ENCODE measurements at regions not wholly inside any gene's neighbourhood (a gene's known extent, or its start where the extent isn't known, plus 50 kb on each side); places are given as distances from the start of the nearest gene placed in this dataset.

DNA sequence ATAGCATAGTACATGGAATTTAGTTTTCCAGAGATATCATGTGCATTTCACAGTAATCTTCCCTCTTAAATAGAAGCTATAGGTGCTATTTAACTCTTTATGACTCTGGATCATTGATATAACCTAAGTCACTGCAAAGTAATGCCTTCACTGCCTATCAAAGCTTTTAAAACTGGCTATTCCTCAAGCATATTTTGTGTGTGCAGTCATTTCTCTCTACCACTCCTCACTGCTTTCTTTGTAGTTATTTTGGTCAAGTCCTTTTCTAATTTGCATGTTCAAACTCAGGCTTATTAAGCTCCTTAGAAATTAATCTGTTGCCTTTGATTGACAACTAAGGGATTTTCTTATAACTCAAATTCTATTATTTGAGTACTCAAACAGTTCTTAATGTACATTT is 79.4 kb upstream of the PLEKHG7 start:
- H3K27ac Mint-ChIP-seq, result no peak overlapping the region
- H3K9me3 Mint-ChIP-seq, result peaks cover 5 to 7% of the 10 kb centered on the region in 2 donors
- H3K4me1 Mint-ChIP-seq, result no peaks in the 10 kb centered on the region
- no peaks in the 10 kb centered on the region for H3K36me3 Mint-ChIP-seq
- no peak for DNase-seq
- ATAC-seq (replicated peaks), result no peak
- no peak overlapping the region for H3K4me3 Mint-ChIP-seq
- H3K27me3 Mint-ChIP-seq, result no peaks in the 10 kb centered on the region

DNA sequence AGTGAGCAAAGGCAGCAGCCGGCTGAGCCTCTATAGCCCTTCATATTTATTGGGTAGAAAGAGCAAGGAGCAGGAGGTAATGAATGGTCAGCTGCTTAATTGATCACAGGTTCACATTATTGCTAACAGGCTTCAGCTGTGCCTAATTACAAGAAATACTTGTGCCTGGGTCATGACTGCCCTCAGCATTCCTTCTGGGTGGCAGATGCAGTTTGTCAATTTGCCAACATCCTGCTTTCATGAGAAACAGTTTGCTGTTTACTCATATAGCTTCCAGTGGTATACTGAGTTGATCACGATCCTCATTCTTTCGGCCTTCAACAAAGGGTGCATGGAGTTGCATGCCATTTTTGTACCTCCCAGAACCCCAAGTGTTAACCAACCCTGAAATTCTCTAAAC is 81.0 kb upstream of the PLEKHG7 start:
- DNase-seq, result no peak
- Mint-ChIP-seq H3K27ac (no peak overlapping the region), H3K9me3 (peaks cover 5 to 7% of the 10 kb centered on the region in 2 donors)

DNA sequence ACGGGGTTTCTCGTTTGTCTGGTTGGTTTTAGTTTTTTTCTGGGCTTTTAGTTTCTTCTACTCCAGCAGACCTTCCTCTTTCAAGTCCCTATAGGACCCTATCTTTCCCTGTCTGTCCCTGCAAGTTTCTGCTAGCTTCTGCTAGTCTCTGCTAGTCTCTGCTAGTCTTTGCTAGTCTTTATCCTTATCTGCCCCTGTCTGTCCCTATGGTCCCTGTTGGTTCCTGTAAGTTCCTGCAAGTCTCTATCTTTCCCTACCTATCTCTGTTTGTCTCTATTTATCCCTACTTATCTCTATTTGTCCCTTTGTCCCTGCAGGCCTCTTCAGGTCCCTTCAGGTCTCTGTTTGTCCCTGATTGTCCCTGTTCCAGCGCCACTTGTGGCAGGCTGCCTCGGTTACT is 81.5 kb upstream of the PLEKHG7 start:
- Mint-ChIP-seq H3K9me3 (peaks cover 5 to 7% of the 10 kb centered on the region in 2 donors), H3K4me3 (no peak overlapping the region), H3K4me1 (no peaks in the 10 kb centered on the region), H3K27me3 (no peaks in the 10 kb centered on the region), H3K27ac (no peak overlapping the region), H3K36me3 (no peaks in the 10 kb centered on the region)
- ATAC-seq (replicated peaks) (no peak), DNase-seq (no peak)

More for the DNA sequence above, 81.0 kb upstream of the PLEKHG7 start:
- Mint-ChIP-seq H3K4me1 (no peaks in the 10 kb centered on the region), H3K36me3 (no peaks in the 10 kb centered on the region), H3K27me3 (no peaks in the 10 kb centered on the region), H3K4me3 (no peak overlapping the region)
- ATAC-seq (replicated peaks), result no peak

DNA sequence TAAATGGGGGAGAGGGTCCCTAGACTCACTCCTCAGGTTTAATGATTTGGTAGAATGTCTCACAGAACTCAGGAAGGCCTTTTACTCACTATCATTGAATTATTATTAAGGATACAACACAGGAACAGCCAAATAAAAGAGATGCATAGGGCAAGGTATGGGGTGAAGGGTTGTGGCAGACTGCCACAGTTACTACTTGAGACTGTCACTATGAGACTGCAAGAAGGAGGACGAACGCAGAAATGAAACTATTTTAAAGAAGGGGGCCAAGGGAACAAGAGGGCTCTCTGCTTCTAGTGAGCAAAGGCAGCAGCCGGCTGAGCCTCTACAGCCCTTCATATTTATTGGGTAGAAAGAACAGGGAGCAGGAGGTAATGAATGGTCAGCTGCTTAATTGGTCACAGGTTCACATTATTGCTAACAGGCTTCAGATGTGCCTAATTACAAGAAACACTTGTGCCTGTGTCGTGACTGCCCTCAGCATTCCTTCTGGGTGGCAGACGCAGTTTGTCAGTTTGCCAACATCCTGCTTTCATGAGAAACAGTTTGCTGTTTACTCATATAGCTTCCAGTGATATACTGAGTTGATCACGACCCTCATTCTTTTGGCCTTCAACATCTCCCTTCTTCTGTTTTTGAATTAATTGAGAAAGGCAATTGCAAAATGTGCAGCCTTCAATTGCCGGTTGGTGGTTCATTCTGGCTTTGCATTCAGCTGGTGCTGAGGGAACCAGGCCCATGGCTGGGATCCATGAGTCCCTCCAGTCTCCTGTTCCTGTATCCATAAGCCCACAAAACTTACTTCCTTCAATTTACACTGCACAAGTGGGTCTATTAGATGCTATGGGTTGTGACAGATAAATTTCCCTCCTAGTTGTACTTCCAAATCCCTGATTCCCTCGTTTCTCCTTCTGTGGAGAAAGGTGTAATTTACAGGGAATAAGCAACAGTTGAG is 82.8 kb upstream of the PLEKHG7 start:
- H3K4me3 Mint-ChIP-seq, result no peak overlapping the region

DNA sequence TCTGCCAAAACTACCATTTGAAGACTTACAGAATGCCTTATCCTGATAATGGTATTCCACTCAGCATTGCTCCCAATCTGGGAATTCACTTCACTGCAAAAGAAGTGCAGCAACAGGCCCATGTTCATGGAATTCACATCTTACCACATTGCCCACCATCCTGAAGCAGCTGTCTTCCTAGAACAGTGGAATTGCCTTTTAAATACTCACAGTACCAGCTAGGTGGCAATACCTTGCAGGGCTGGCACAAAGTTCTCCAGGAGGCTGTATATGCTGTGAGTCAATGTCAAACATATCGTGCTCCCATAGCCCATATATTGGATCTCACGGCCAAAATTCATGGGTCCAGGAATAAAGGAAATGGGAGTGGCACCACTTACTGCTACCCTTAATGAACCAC is 83.8 kb upstream of the PLEKHG7 start:
- no peaks in the 10 kb centered on the region for H3K4me1 Mint-ChIP-seq

More for the DNA sequence above, 82.8 kb upstream of the PLEKHG7 start:
- Mint-ChIP-seq H3K27me3 (no peaks in the 10 kb centered on the region), H3K27ac (no peak overlapping the region), H3K4me1 (no peaks in the 10 kb centered on the region), H3K9me3 (peaks cover 5 to 7% of the 10 kb centered on the region in 2 donors), H3K36me3 (no peaks in the 10 kb centered on the region)
- no peak for DNase-seq
- no peak for ATAC-seq (replicated peaks)

DNA sequence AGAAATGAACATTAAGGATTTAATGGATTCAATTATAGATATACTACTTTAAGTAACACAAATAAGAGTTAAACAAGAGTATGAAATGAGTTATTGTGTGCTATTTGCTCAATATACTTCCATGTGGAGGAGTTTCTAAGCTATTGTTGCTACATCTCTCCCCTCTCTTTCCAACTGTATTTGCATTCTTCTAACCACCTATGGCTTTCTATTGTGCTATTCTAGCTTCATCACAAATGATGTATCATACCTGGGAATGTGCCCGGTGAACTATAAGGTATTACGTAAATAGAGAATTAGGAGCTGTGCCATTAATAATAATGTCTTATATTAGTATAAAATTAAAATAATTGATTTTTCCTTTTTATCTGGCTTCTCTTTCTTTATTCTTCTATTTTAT is 87.1 kb upstream of the PLEKHG7 start:
- no peak for DNase-seq
- no peak for ATAC-seq (replicated peaks)
- Mint-ChIP-seq H3K9me3 (no peaks in the 10 kb centered on the region), H3K36me3 (no peaks in the 10 kb centered on the region), H3K4me1 (peaks cover 0 to 2% of the 10 kb centered on the region in 2 donors), H3K27me3 (no peaks in the 10 kb centered on the region), H3K4me3 (no peak overlapping the region), H3K27ac (no peak overlapping the region)

More for the DNA sequence above, 83.8 kb upstream of the PLEKHG7 start:
- ATAC-seq (replicated peaks) (no peak), DNase-seq (no peak)
- Mint-ChIP-seq H3K4me3 (no peak overlapping the region), H3K36me3 (no peaks in the 10 kb centered on the region), H3K27me3 (no peaks in the 10 kb centered on the region), H3K27ac (no peak overlapping the region), H3K9me3 (peaks cover 5 to 7% of the 10 kb centered on the region in 2 donors)

DNA sequence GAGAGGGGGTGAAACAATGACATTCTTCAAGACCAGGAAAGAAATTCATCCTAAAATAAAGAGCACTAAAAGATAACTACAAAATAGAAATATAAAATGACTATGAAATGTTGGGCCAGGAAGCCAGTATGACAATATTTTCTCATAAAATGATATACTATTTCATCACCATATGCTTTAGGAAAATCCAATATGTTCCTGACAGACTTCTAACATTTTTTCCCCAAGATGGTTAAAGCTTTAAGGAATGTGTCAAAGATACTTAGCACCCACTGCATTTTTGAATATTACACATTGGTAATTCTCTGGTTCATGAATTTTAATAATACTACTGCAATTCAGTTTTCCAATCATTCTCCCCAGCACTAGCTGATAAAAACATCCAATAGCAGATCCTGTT is 87.7 kb upstream of the PLEKHG7 start:
- peaks cover 0 to 2% of the 10 kb centered on the region in 2 donors for H3K4me1 Mint-ChIP-seq
- no peaks in the 10 kb centered on the region for H3K9me3 Mint-ChIP-seq
- ATAC-seq (replicated peaks), result no peak
- no peaks in the 10 kb centered on the region for H3K27me3 Mint-ChIP-seq
- H3K4me3 Mint-ChIP-seq, result no peak overlapping the region
- H3K27ac Mint-ChIP-seq, result no peak overlapping the region
- H3K36me3 Mint-ChIP-seq, result no peaks in the 10 kb centered on the region
- no peak for DNase-seq

DNA sequence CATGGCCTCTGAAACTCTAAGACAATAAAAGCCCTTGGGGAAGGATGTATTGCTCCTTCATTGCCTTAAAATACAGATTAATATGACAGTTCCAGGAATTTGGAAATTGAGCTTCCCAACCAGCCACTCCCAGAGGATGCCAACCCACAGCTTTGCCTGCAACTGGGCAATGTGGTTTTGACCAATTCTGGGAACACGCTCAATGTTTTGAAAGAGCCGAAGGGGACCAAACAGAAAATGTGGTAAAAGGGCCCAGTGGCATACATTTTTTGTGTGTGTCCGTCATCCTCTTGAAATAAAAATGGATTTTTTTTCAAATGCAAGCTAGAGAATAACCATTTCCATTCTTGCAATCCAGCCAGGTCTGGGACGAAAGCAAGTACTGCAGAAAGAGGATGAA is 88.3 kb upstream of the PLEKHG7 start:
- H3K36me3 Mint-ChIP-seq, result no peaks in the 10 kb centered on the region
- no peak overlapping the region for H3K27ac Mint-ChIP-seq
- DNase-seq (no peak), ATAC-seq (replicated peaks) (no peak)
- peaks cover 0 to 2% of the 10 kb centered on the region in 2 donors for H3K4me1 Mint-ChIP-seq
- no peaks in the 10 kb centered on the region for H3K9me3 Mint-ChIP-seq
- H3K4me3 Mint-ChIP-seq, result no peak overlapping the region
- H3K27me3 Mint-ChIP-seq, result no peaks in the 10 kb centered on the region

DNA sequence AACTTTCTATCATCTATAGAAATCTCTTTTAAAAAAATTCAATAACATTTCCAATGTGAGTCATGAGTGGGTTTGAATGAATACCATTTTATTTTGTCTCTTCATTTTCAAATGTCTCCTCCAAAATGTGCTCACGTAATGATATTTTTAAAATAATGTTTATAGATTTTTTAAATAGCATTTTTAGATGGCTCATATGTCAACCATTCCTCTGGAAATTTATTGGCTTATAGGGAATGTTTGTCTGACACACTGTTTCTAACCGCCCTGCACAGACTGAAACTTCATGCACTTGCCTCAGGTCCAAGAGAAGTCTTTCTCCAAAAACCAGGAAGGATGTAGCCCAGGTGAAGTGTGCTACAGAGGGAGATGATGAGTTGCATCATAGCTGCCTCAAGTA is 88.8 kb upstream of the PLEKHG7 start:
- no peak for DNase-seq
- Mint-ChIP-seq H3K27me3 (no peaks in the 10 kb centered on the region), H3K36me3 (no peaks in the 10 kb centered on the region), H3K4me1 (peaks cover 0 to 2% of the 10 kb centered on the region in 2 donors), H3K9me3 (no peaks in the 10 kb centered on the region), H3K4me3 (no peak overlapping the region), H3K27ac (no peak overlapping the region)
- no peak for ATAC-seq (replicated peaks)

DNA sequence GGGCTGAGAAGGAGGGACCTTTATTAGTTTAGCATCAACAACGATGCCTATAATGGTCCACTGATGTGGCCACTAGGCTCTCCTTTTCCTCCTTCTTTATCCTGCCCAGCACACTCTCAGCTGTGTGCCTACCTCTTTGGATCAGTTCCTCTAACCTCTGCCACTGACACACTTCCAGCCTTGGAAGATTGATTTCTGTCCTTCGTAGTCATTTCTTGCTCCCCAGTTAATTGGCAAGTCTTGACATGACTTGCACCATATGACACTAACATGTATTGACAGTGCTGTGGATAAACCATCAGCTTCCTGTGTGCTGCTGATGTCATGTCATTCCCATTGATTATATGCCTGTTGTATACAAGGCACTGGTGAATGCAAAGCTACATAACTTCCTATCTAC is 90.2 kb upstream of the PLEKHG7 start:
- ATAC-seq (replicated peaks) (peak in 1 of 2 donors; percentile 61), DNase-seq (no peak)
- no peaks in the 10 kb centered on the region for H3K9me3 Mint-ChIP-seq
- no peaks in the 10 kb centered on the region for H3K27me3 Mint-ChIP-seq
- no peaks in the 10 kb centered on the region for H3K36me3 Mint-ChIP-seq
- H3K4me1 Mint-ChIP-seq, result peaks cover 10 to 12% of the 10 kb centered on the region in 2 donors
- H3K4me3 Mint-ChIP-seq, result no peak overlapping the region
- no peak overlapping the region for H3K27ac Mint-ChIP-seq

DNA sequence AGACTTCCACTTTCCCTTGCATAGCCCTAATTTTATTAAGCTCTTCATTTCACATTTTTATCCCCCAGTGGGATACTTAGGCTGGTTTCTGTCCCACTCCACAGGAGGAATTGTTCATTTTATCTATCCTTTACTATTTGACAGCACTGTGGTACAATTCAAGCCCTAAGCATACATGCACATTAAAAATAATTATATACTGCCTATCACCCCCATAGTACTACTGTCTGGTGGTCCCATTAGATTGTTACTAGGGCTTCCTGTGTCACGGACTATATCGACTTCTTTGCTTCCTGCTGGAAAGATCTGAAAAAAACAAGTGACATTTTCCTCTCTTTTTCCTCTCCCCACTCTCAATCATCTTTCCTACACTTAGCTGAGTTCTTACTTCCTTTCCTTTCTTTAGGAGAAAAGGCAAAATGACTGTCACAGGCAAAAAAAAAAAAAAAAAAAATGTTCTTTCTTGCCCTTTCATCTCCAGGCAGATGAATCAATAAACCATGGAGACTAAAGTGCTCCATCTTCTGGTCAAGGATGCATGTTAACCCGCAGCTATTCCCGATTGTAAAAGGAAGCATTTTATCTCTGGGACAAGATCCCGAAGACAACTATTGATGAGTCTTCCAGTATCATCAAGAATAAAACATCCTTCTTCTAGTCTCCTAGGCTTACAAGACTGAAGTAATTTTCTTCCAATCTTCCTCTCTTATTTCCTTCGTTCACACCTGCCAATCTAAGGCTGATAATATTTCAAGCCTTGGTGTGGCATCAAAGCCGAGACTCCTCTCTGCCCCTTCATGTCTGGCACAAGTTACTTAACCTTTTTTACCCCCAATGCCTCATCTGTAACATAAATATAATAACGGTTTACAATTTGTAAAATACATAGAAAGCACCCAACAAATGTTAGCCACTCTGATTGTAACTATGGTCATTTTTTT is 94.4 kb upstream of the PLEKHG7 start:
- Mint-ChIP-seq H3K4me1 (peaks cover 12 to 20% of the 10 kb centered on the region in 2 donors), H3K4me3 (peak overlapping the region; percentile 42 to 60), H3K36me3 (no peaks in the 10 kb centered on the region), H3K27ac (peak overlapping the region; percentile 31), H3K9me3 (no peaks in the 10 kb centered on the region), H3K27me3 (no peaks in the 10 kb centered on the region)
- ATAC-seq (replicated peaks) (no peak), DNase-seq (no peak)

DNA sequence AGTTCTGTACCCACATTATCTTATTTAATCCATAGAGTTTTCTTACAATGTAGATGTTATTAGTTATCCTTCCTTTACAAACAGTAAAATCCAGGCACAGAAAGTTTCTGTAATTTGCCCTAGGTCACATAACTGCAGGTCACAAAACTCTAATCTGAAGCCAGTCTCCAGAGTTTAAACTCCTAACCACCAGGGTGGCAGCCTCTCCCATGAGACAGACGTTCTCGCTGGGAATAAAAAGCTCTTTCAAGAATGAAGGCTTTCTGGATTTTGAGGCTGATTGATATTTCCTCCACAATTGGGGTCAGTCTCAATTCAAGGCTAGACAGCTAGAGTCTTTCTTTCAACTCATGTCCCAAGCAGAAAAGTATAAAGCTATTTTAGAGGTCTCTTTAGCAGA is 95.8 kb upstream of the PLEKHG7 start:
- no peak for DNase-seq
- Mint-ChIP-seq H3K4me3 (no peak overlapping the region), H3K4me1 (peaks cover 14 to 27% of the 10 kb centered on the region in 2 donors), H3K36me3 (peaks cover 0 to 1% of the 10 kb centered on the region in 2 donors), H3K9me3 (peaks cover 3 to 5% of the 10 kb centered on the region in 2 donors), H3K27ac (no peak overlapping the region), H3K27me3 (no peaks in the 10 kb centered on the region)
- ATAC-seq (replicated peaks), result no peak

DNA sequence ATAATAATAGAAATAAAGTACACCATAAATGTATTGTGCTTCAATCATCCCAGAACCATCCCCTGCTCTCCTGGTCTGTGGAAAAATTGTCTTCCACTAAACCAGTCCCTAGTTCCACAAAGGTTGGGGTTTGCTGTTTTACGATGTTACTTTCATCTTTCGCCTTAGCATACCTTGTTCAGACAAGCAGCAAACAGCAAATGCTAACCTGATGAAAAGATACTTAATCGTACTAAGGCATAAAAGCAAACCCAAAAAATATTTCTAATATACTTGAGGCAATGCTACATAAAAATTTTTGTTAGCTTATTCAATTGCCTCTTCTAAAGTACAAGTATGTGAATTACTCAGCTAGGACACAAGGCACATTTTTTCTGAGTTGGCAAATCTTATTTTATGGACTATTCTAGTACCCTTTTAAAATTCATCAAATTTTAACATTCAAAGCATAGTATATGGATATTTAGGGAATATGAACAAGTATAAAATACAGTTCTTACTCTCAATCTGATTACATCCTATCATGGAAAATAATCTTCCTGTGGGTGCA is 97.1 kb upstream of the PLEKHG7 start:
- Mint-ChIP-seq H3K27me3 (no peaks in the 10 kb centered on the region), H3K27ac (no peak overlapping the region)
- ATAC-seq (replicated peaks), result no peak

DNA sequence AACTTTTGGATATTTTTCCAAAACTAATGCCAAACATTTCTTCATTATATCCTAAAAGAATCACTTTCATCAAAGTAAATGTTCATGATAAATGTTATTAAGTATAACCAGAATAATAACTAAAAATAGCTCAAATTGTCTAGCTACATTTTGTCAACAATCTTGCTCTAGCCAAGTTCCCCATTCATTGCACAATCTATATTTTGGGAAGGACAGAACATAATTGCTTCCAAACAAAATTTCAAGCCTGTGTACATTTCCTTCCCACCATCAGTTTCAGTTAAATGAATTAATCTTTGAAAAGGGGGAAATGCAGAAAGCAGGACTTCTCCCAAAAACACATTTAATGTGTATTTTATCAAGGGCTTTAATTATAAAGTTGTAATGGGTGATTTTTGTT is 98.0 kb upstream of the PLEKHG7 start:
- H3K27me3 Mint-ChIP-seq, result no peaks in the 10 kb centered on the region
- no peak for ATAC-seq (replicated peaks)

More for the DNA sequence above, 97.1 kb upstream of the PLEKHG7 start:
- peaks cover 13 to 15% of the 10 kb centered on the region in 2 donors for H3K9me3 Mint-ChIP-seq
- no peak for DNase-seq
- H3K4me3 Mint-ChIP-seq, result no peak overlapping the region
- peaks cover 23 to 39% of the 10 kb centered on the region in 2 donors for H3K4me1 Mint-ChIP-seq
- peaks cover 5 to 10% of the 10 kb centered on the region in 2 donors for H3K36me3 Mint-ChIP-seq

More for the DNA sequence above, 98.0 kb upstream of the PLEKHG7 start:
- H3K4me3 Mint-ChIP-seq, result no peak overlapping the region
- peaks cover 12 to 13% of the 10 kb centered on the region in 2 donors for H3K36me3 Mint-ChIP-seq
- H3K4me1 Mint-ChIP-seq, result peaks cover 23 to 41% of the 10 kb centered on the region in 2 donors
- peaks cover 17% of the 10 kb centered on the region in 2 donors for H3K9me3 Mint-ChIP-seq
- DNase-seq, result no peak
- no peak overlapping the region for H3K27ac Mint-ChIP-seq
